Activated naive CD4-positive, alpha-beta T cell treated with anti-CD3 and anti-CD28 coated beads, Interleukin-2, amount 10 ng/mL, durations not matched to agents 7 days and 5 days (primary cell): ENCODE measurements at regions not wholly inside any gene's neighbourhood (a gene's known extent, or its start where the extent isn't known, plus 50 kb on each side); places are given as distances from the start of the nearest gene placed in this dataset.
"Not testable (repeated sequence)": the region's sequence is repeated elsewhere in the genome, so short reads cannot be mapped to it uniquely, and the experiment has no call there.

Experiments
- CTCF ChIA-PET: fragments of 350-600 bp; sonication (Branson Sonifier 250); formaldehyde crosslinking; loops from one replicate; lab custom pipeline; 2021; ENCODE audit warnings: antibody characterized with exemption; lab: Charles Lee
- DNase-seq: peaks from one replicate; pipeline ENCODE4 v3.0.0-alpha.2; 2020
- H3K27ac Mint-ChIP-seq: one replicate; pipeline ENCODE4 v1.8.0; 2021; ENCODE audit warnings: mild to moderate bottlenecking, moderate library complexity, mixed read lengths
- H3K27me3 Mint-ChIP-seq: one replicate; pipeline ENCODE4 v1.8.0; 2021; ENCODE audit warnings: mild to moderate bottlenecking, mixed read lengths
- H3K36me3 Mint-ChIP-seq: one replicate; pipeline ENCODE4 v1.8.0; 2021; ENCODE audit warnings: mixed read lengths
- H3K4me1 Mint-ChIP-seq: one replicate; pipeline ENCODE4 v1.8.0; 2021; ENCODE audit warnings: mixed read lengths
- H3K4me3 Mint-ChIP-seq: one replicate; pipeline ENCODE4 v1.8.0; 2021; ENCODE audit warnings: mild to moderate bottlenecking, moderate library complexity, mixed read lengths
- H3K9me3 Mint-ChIP-seq: one replicate; pipeline ENCODE4 v1.8.0; 2021; ENCODE audit warnings: mixed read lengths

- no peak for DNase-seq
- CTCF ChIA-PET, result no interaction called here
These were observed 763.1 kb upstream of the SLITRK1 start for GRCh38 chr13:84645196-84646012.

GRCh38 chr13:84641491-84641890 lies 759.2 kb upstream of the SLITRK1 start:
- CTCF ChIA-PET, result no interaction called here

More at GRCh38 chr13:84645196-84646012, 763.1 kb upstream of the SLITRK1 start:
- H3K4me1 Mint-ChIP-seq, result no peaks in the 10 kb centered on the region
- no peak overlapping the region for H3K4me3 Mint-ChIP-seq
- no peaks in the 10 kb centered on the region for H3K36me3 Mint-ChIP-seq
- no peaks in the 10 kb centered on the region for H3K9me3 Mint-ChIP-seq
- no peaks in the 10 kb centered on the region for H3K27me3 Mint-ChIP-seq
- no peak overlapping the region for H3K27ac Mint-ChIP-seq

GRCh38 chr13:84640691-84641090 lies 758.4 kb upstream of the SLITRK1 start:
- Mint-ChIP-seq H3K9me3 (peaks cover 9% of the 10 kb centered on the region), H3K4me1 (no peaks in the 10 kb centered on the region), H3K4me3 (no peak overlapping the region), H3K27ac (no peak overlapping the region), H3K36me3 (no peaks in the 10 kb centered on the region), H3K27me3 (no peaks in the 10 kb centered on the region)
- CTCF ChIA-PET, result no interaction called here
- no peak for DNase-seq

More at GRCh38 chr13:84641491-84641890, 759.2 kb upstream of the SLITRK1 start:
- no peak overlapping the region for H3K27ac Mint-ChIP-seq
- no peaks in the 10 kb centered on the region for H3K27me3 Mint-ChIP-seq
- no peaks in the 10 kb centered on the region for H3K36me3 Mint-ChIP-seq
- no peaks in the 10 kb centered on the region for H3K4me1 Mint-ChIP-seq
- no peak overlapping the region for H3K4me3 Mint-ChIP-seq
- no peak for DNase-seq
- H3K9me3 Mint-ChIP-seq, result peaks cover 9% of the 10 kb centered on the region

DNA sequence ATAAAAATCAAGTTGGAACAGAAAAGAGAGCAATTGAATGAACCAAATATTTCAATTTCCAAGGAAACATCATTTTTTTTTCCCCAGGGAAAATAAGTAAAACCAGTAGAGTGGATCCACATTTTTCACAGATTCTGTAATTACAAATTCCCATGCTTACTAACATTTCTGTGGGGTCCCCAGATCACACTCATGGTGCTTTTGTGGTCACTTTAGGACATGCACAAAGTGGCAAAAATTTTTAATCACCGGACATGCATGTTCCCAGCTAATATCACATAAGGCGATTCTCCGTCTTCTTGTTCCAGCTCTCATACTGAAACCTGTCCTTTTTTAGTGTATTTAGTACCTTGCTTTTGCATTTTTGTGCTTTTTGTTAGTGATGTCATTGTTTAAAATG lies 748.2 kb upstream of the SLITRK1 start:
- peaks cover 3% of the 10 kb centered on the region for H3K9me3 Mint-ChIP-seq
- no peak for DNase-seq
- H3K4me3 Mint-ChIP-seq, result no peak overlapping the region
- CTCF ChIA-PET, result no interaction called here
- no peaks in the 10 kb centered on the region for H3K36me3 Mint-ChIP-seq
- H3K4me1 Mint-ChIP-seq, result no peaks in the 10 kb centered on the region
- H3K27ac Mint-ChIP-seq, result no peak overlapping the region
- H3K27me3 Mint-ChIP-seq, result no peaks in the 10 kb centered on the region

- CTCF ChIA-PET, result no interaction called here
- no peak overlapping the region for H3K27ac Mint-ChIP-seq
- no peaks in the 10 kb centered on the region for H3K4me1 Mint-ChIP-seq
- peaks cover 3% of the 10 kb centered on the region for H3K9me3 Mint-ChIP-seq
- H3K4me3 Mint-ChIP-seq, result no peak overlapping the region
- H3K36me3 Mint-ChIP-seq, result no peaks in the 10 kb centered on the region
- DNase-seq, result no peak
- no peaks in the 10 kb centered on the region for H3K27me3 Mint-ChIP-seq
These were observed 734.6 kb upstream of the SLITRK1 start for GRCh38 chr13:84616864-84617263.

DNA sequence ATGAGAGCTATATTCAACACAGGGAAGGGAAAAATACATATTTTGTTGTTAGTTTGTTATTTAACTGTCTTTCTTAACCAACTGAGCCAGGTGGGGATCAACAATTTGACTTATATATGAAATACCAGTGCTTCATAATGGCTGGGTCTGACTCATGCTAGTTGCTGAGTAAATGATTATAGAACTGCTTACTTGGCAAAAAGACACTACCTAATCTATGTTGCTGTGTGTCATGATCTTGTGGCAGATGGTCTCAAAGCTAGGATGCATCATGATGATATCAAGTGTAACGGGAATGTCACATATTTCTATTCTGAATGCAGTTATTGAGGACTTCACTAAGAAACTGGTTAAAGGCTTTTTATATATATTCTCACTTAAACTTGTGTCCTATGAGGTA lies 727.4 kb upstream of the SLITRK1 start:
- Mint-ChIP-seq H3K4me1 (no peaks in the 10 kb centered on the region), H3K9me3 (peaks cover 3% of the 10 kb centered on the region), H3K27ac (no peak overlapping the region), H3K4me3 (no peak overlapping the region), H3K27me3 (no peaks in the 10 kb centered on the region), H3K36me3 (no peaks in the 10 kb centered on the region)
- DNase-seq, result no peak
- CTCF ChIA-PET, result no interaction called here

- DNase-seq, result no peak
- Mint-ChIP-seq H3K9me3 (peaks cover 3% of the 10 kb centered on the region), H3K27me3 (no peaks in the 10 kb centered on the region), H3K4me1 (no peaks in the 10 kb centered on the region), H3K4me3 (no peak overlapping the region), H3K36me3 (no peaks in the 10 kb centered on the region), H3K27ac (no peak overlapping the region)
- CTCF ChIA-PET, result no interaction called here
These were observed 725.2 kb upstream of the SLITRK1 start for GRCh38 chr13:84607261-84608013.

DNA sequence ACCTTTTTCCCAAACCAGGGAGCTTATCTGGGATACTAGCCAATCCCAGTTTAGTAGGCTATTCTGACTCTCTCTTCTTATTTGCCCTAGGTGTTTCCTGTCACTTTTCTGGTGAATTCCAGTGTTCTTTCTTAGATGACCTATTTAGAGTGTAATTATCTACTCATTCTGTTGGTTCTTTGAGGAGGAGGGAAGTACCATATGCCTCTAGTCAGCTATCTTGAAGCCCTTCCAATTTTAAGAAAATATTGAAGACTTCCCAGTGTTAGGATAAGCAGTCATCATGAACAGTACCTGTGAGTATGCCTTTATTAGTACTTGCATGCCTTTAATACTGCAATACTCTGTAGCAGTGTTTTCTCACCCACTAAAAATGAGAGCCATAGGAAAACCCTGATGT lies 724.3 kb upstream of the SLITRK1 start:
- Mint-ChIP-seq H3K9me3 (peaks cover 3% of the 10 kb centered on the region), H3K27ac (no peak overlapping the region), H3K4me1 (no peaks in the 10 kb centered on the region), H3K4me3 (no peak overlapping the region), H3K36me3 (no peaks in the 10 kb centered on the region), H3K27me3 (no peaks in the 10 kb centered on the region)
- no peak for DNase-seq
- CTCF ChIA-PET, result no interaction called here

DNA sequence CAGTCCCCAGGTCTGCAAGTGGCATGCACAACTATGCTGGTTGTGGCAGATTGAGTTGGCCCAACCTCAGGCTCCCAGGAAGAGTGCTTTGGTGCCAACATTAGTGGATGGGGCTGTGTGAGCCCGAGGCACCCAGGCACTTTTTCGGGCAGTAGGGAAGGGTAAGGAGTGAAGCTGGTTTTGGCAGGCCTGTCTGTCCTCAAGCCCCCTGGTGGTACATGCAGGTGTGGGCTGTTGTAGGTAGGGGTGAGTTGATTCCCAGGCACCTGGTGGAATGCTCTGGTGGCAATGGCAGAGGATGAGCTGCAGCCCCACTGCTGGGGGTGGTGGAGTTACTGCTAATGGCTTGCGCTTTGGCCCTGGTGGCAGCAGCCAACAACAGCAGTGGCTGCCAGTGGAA lies 723.7 kb upstream of the SLITRK1 start:
- no peaks in the 10 kb centered on the region for H3K27me3 Mint-ChIP-seq
- no peak for DNase-seq
- CTCF ChIA-PET, result no interaction called here
- peaks cover 3% of the 10 kb centered on the region for H3K9me3 Mint-ChIP-seq
- no peaks in the 10 kb centered on the region for H3K4me1 Mint-ChIP-seq
- H3K27ac Mint-ChIP-seq, result no peak overlapping the region
- H3K4me3 Mint-ChIP-seq, result no peak overlapping the region
- no peaks in the 10 kb centered on the region for H3K36me3 Mint-ChIP-seq

- Mint-ChIP-seq H3K4me3 (no peak overlapping the region), H3K9me3 (peaks cover 4% of the 10 kb centered on the region)
These were observed 709.2 kb upstream of the SLITRK1 start for GRCh38 chr13:84591444-84591843.

GRCh38 chr13:84590663-84591062 lies 708.4 kb upstream of the SLITRK1 start:
- Mint-ChIP-seq H3K4me3 (no peak overlapping the region), H3K4me1 (no peaks in the 10 kb centered on the region), H3K27ac (no peak overlapping the region), H3K9me3 (no peaks in the 10 kb centered on the region), H3K36me3 (no peaks in the 10 kb centered on the region), H3K27me3 (no peaks in the 10 kb centered on the region)
- DNase-seq, result no peak
- CTCF ChIA-PET, result no interaction called here

More at GRCh38 chr13:84591444-84591843, 709.2 kb upstream of the SLITRK1 start:
- no peak overlapping the region for H3K27ac Mint-ChIP-seq
- H3K4me1 Mint-ChIP-seq, result no peaks in the 10 kb centered on the region
- no peaks in the 10 kb centered on the region for H3K36me3 Mint-ChIP-seq
- CTCF ChIA-PET, result no interaction called here
- no peaks in the 10 kb centered on the region for H3K27me3 Mint-ChIP-seq
- no peak for DNase-seq

- H3K4me1 Mint-ChIP-seq, result no peaks in the 10 kb centered on the region
- CTCF ChIA-PET, result no interaction called here
- H3K36me3 Mint-ChIP-seq, result no peaks in the 10 kb centered on the region
- no peak overlapping the region for H3K4me3 Mint-ChIP-seq
- no peak overlapping the region for H3K27ac Mint-ChIP-seq
- H3K27me3 Mint-ChIP-seq, result no peaks in the 10 kb centered on the region
- H3K9me3 Mint-ChIP-seq, result no peaks in the 10 kb centered on the region
- DNase-seq, result no peak
These were observed 705.7 kb upstream of the SLITRK1 start for GRCh38 chr13:84588023-84588422.

- H3K36me3 Mint-ChIP-seq, CTCF ChIA-PET, H3K27me3 Mint-ChIP-seq, H3K4me3 Mint-ChIP-seq, DNase-seq, H3K4me1 Mint-ChIP-seq, H3K9me3 Mint-ChIP-seq, H3K27ac Mint-ChIP-seq: not testable (repeated sequence)
These were observed 697.6 kb upstream of the SLITRK1 start for GRCh38 chr13:84579901-84580300.

DNA sequence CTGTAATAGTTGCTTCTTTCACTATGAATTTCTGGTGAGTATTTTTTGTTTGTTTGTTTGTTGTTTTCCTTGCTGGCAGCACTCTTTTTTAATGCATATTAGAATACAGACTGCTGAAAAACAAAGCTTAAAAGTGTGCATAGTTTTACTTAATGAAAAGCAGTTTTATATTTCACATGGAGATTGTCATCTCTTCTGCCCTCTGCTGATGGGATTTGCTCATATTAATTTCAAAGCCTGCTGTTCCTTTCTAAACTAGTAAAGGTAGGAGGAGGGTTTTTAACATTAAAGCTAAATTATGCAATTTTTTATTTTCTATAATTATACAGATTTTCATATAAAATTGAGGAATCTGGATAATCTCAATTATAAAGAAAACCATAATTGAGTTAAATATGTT lies 692.6 kb upstream of the SLITRK1 start:
- Mint-ChIP-seq H3K27me3 (no peaks in the 10 kb centered on the region), H3K27ac (no peak overlapping the region), H3K36me3 (no peaks in the 10 kb centered on the region), H3K4me1 (no peaks in the 10 kb centered on the region), H3K4me3 (no peak overlapping the region), H3K9me3 (no peaks in the 10 kb centered on the region)
- no peak for DNase-seq
- CTCF ChIA-PET, result no interaction called here

DNA sequence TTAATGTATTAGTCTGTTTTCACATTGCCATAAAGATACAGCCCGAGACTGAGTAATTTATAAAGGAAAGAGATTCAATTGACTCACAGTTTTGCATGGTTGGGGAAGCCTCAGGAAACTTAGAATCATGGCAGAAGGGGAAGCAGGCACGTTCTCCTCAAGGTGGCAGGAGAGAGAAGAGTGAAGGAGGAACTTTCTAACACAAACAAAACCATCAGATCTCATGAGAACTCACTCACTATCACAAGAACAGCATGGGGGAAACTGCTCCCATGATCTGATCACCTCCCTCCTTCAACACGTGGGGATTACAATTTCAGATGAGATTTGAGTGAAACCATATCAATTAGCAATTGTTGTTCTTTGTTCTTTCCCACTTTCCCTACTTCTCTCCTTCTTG lies 689.0 kb upstream of the SLITRK1 start:
- DNase-seq, result no peak
- Mint-ChIP-seq H3K36me3 (no peaks in the 10 kb centered on the region), H3K27me3 (no peaks in the 10 kb centered on the region), H3K4me1 (no peaks in the 10 kb centered on the region), H3K9me3 (no peaks in the 10 kb centered on the region), H3K4me3 (no peak overlapping the region), H3K27ac (no peak overlapping the region)
- CTCF ChIA-PET, result no interaction called here
